CD4-positive, alpha-beta T cell treated with Interleukin-15 for 1 hour (primary cell): ENCODE measurements at regions not wholly inside any gene's neighbourhood (a gene's known extent, or its start where the extent isn't known, plus 50 kb on each side); places are given as distances from the start of the nearest gene placed in this dataset.
"Not testable (repeated sequence)": the region's sequence is repeated elsewhere in the genome, so short reads cannot be mapped to it uniquely, and the experiment has no call there.

Experiments used
- DNase-seq: peaks from one replicate; pipeline ENCODE4 v3.0.0-alpha.2; 2020

- DNase-seq, result no peak
These were observed 110.1 kb upstream of the LPAR1 start for GRCh38 chr9:111148052-111149017.

- DNase-seq, result no peak
These were observed 108.8 kb upstream of the LPAR1 start for GRCh38 chr9:111147041-111147440.

GRCh38 chr9:111144741-111145140 lies 106.5 kb upstream of the LPAR1 start:
- no peak for DNase-seq

GRCh38 chr9:111136180-111136579 lies 97.9 kb upstream of the LPAR1 start:
- DNase-seq, result no peak

GRCh38 chr9:111131211-111131610 lies 92.9 kb upstream of the LPAR1 start:
- no peak for DNase-seq

- DNase-seq, result no peak
These were observed 82.3 kb upstream of the LPAR1 start for GRCh38 chr9:111120526-111120925.

GRCh38 chr9:111118256-111118948 lies 80.1 kb upstream of the LPAR1 start:
- no peak for DNase-seq

- no peak for DNase-seq
These were observed 76.2 kb upstream of the LPAR1 start for GRCh38 chr9:111114486-111114885.

- DNase-seq, result no peak
These were observed 75.4 kb upstream of the LPAR1 start for GRCh38 chr9:111113712-111114111.

- no peak for DNase-seq
These were observed 72.5 kb upstream of the LPAR1 start for GRCh38 chr9:111110805-111111204.

GRCh38 chr9:111108946-111109345 lies 70.7 kb upstream of the LPAR1 start:
- peak; percentile 49 for DNase-seq

GRCh38 chr9:111107141-111107540 lies 68.9 kb upstream of the LPAR1 start:
- no peak for DNase-seq

- no peak for DNase-seq
These were observed 67.9 kb upstream of the LPAR1 start for GRCh38 chr9:111106202-111106601.

GRCh38 chr9:111102793-111103464 lies 64.7 kb upstream of the LPAR1 start:
- no peak for DNase-seq

- no peak for DNase-seq
These were observed 61.1 kb upstream of the LPAR1 start for GRCh38 chr9:111099199-111100008.

- no peak for DNase-seq
These were observed 59.8 kb upstream of the LPAR1 start for GRCh38 chr9:111098093-111098492.

GRCh38 chr9:111096051-111096450 lies 57.8 kb upstream of the LPAR1 start:
- no peak for DNase-seq

GRCh38 chr9:111095441-111095840 lies 57.2 kb upstream of the LPAR1 start:
- no peak for DNase-seq

- no peak for DNase-seq
These were observed 56.7 kb upstream of the LPAR1 start for GRCh38 chr9:111094958-111095357.

- DNase-seq, result peak; percentile 43
These were observed 56.2 kb upstream of the LPAR1 start for GRCh38 chr9:111094433-111094924.

- DNase-seq, result not testable (repeated sequence)
These were observed 53.9 kb upstream of the LPAR1 start for GRCh38 chr9:111092167-111092566.
